ENCODE measurements at regions not wholly inside any gene's neighbourhood (a gene's known extent, or its start where the extent isn't known, plus 50 kb on each side); places are given as distances from the start of the nearest gene placed in this dataset.
"Not testable (repeated sequence)": the region's sequence is repeated elsewhere in the genome, so short reads cannot be mapped to it uniquely, and the experiment has no call there.

DNA sequence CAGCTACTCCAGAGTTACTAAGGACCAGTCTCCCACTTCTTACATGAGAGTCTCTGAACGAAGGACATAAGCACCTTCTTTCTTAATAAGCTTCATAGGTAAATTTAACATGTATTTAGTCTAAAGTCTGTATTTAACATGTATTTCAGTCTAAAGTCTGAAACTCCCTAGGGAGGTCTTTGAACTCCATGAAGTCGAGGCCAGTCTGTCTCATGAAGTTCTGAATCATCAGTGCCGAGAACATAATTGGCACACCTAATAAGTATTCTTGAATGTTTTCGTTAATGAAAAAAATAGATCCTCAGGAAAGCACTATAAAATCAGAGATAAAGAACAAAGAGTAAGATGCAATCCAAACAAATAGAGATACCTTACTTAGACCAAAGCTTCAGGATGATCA, 945.5 kb downstream of the TTLL7 start:
- Mint-ChIP-seq H3K36me3 (ENCODE audit: low read depth) (no peaks in the 10 kb centered on the region), H3K4me1 (ENCODE audit: low read depth) (no peaks in the 10 kb centered on the region), H3K4me3 (no peak overlapping the region), H3K27ac (no peak overlapping the region), H3K9me3 (ENCODE audit: insufficient read depth) (peaks cover 6% of the 10 kb centered on the region), H3K27me3 (ENCODE audit: low read depth) (no peaks in the 10 kb centered on the region)
- ChIA-PET POLR2A (no interaction called here), CTCF (no interaction called here)
- no peak for DNase-seq
- ATAC-seq: no peak

DNA sequence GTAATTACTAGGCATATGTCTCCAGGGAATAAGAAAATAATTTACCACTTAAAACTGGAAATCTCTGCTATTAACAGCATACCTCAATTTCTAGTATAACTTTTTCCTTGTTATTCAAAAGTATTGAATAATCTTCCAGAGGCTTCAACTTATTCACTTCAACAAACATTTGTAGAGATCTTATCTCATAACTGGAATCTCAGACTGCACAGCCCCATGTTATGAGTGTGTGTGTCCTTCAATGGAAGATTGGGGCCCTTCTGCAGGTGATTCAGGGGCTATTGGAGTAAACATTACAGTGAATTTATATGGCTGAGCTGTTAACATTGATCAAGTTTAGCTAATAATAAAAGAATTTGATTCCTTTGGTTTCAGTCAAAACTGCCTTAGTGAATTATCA, 946.1 kb downstream of the TTLL7 start:
- ChIA-PET POLR2A (interaction anchor here (0.6 kb wide), 1 partner anchor 12 kb away, joined by 3 read pairs; no protein-coding TSS in a partner anchor), CTCF (no interaction called here)
- no peaks in the 10 kb centered on the region for H3K36me3 Mint-ChIP-seq (ENCODE audit: low read depth)
- DNase-seq: no peak
- no peak overlapping the region for H3K27ac Mint-ChIP-seq
- H3K27me3 Mint-ChIP-seq (ENCODE audit: low read depth): no peaks in the 10 kb centered on the region
- no peak overlapping the region for H3K4me3 Mint-ChIP-seq
- no peaks in the 10 kb centered on the region for H3K4me1 Mint-ChIP-seq (ENCODE audit: low read depth)
- no peak for ATAC-seq
- H3K9me3 Mint-ChIP-seq (ENCODE audit: insufficient read depth): peaks cover 6% of the 10 kb centered on the region

DNA sequence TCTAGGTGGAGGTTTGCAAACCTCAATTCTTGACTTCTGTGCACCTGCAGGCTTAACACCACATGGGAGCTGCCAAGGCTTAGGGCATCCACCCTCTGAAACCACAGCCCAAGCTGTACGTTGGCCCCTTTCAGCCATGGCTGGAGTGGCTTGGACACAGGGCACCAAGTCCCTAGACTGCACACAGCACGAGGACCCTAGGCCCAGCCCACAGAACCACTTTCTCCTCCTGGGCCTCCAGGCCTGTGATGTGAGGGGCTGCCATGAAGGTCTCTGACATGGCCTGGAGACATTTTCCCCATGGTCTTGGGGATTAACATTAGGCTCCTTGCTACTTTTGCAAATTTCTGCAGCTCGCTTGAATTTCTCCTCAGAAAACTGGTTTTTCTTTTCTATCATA, 947.9 kb downstream of the TTLL7 start:
- ATAC-seq; H3K27ac Mint-ChIP-seq; CTCF ChIA-PET; POLR2A ChIA-PET; H3K36me3 Mint-ChIP-seq (ENCODE audit: low read depth); DNase-seq; H3K27me3 Mint-ChIP-seq (ENCODE audit: low read depth); H3K9me3 Mint-ChIP-seq (ENCODE audit: insufficient read depth); H3K4me1 Mint-ChIP-seq (ENCODE audit: low read depth); H3K4me3 Mint-ChIP-seq: not testable (repeated sequence)

DNA sequence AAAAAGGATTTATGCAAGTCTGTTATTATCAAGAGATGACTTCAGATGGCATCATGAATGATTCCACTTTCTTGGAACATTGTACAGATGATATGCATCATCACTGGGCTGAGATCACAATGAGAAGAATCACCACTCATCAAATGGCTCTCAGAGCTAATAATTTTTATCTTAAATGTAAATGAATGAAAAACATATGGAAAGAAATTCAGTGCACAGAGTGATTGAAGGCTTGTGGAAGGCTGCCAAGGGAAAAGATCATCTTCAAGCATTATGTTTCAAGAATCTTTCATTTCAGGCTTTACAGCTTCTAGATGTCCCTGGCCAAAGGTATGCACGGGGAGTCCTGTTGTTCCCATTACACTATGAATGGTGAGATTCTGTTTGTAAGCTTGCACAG, 955.7 kb downstream of the TTLL7 start:
- no peak for ATAC-seq
- CTCF ChIA-PET: no interaction called here
- no peaks in the 10 kb centered on the region for H3K36me3 Mint-ChIP-seq (ENCODE audit: low read depth)

DNA sequence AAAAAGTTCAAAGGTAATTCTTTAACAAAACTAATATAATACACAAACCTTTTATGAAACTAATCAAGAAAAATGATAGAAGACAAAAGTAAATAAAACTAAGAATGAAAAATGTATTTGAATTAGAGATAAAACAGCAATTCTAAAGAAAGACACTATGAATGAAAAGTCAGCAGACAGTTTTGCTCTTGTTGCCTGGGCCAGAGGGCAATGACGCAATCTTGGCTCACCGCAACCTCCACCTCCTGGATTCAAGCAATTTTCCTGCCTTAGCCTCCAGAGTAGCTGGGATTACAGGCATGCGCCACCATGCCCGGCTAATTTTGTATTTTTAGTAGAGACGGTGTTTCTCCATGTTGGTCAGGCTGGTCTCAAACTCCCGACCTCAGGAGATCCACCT, 959.8 kb downstream of the TTLL7 start:
- ATAC-seq; H3K27me3 Mint-ChIP-seq (ENCODE audit: low read depth); H3K4me1 Mint-ChIP-seq (ENCODE audit: low read depth); H3K4me3 Mint-ChIP-seq; CTCF ChIA-PET; POLR2A ChIA-PET; H3K9me3 Mint-ChIP-seq (ENCODE audit: insufficient read depth); H3K36me3 Mint-ChIP-seq (ENCODE audit: low read depth); DNase-seq; H3K27ac Mint-ChIP-seq: not testable (repeated sequence)

More for the DNA sequence above, 955.7 kb downstream of the TTLL7 start:
- Mint-ChIP-seq H3K4me3 (no peak overlapping the region), H3K27me3 (ENCODE audit: low read depth) (no peaks in the 10 kb centered on the region), H3K9me3 (ENCODE audit: insufficient read depth) (no peaks in the 10 kb centered on the region), H3K27ac (no peak overlapping the region), H3K4me1 (ENCODE audit: low read depth) (no peaks in the 10 kb centered on the region)
- POLR2A ChIA-PET: no interaction called here
- DNase-seq: no peak

DNA sequence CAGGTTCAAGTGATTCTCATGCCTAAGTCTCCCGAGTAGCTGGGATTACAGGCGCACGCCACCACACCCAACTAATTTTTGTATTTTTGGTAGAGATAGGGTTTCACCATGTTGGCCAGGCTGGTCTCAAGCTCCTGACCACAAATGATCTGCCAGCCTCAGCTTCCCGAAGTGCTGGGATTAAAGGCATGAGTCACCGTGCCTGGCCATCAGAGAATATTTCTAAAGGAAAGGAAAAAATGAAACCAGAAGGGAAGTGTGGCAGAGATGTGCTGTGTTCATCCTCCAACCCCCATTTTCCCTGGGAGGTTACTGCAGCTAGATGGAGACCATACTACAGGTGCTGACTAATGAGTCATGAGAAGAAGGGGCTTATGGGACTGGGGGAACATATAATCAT, 964.1 kb downstream of the TTLL7 start:
- no peak for DNase-seq
- Mint-ChIP-seq H3K9me3 (ENCODE audit: insufficient read depth) (peaks cover 3% of the 10 kb centered on the region), H3K27ac (no peak overlapping the region), H3K4me1 (ENCODE audit: low read depth) (no peaks in the 10 kb centered on the region), H3K36me3 (ENCODE audit: low read depth) (no peaks in the 10 kb centered on the region), H3K4me3 (no peak overlapping the region), H3K27me3 (ENCODE audit: low read depth) (no peaks in the 10 kb centered on the region)
- ATAC-seq: no peak
- ChIA-PET POLR2A (no interaction called here), CTCF (no interaction called here)

DNA sequence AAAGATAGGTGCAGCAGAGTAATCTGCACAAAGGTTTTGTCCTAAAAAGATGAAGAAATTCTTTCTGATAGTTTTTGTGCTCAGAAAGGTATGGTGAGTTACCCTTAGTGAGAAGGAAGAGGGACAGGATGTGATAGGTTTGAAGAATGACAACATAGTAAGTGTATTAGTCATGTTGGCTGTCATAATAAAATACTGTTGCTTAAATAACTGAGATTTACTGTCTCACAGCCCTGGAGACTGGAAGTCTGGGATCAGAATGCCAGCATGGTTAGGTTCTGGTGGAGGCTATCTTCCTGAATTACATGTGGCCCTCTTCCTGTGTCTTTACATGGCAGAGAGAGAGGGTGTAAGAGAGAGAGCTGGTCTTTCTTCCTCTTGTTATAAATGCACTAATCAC, 965.2 kb downstream of the TTLL7 start:
- POLR2A ChIA-PET: no interaction called here

DNA sequence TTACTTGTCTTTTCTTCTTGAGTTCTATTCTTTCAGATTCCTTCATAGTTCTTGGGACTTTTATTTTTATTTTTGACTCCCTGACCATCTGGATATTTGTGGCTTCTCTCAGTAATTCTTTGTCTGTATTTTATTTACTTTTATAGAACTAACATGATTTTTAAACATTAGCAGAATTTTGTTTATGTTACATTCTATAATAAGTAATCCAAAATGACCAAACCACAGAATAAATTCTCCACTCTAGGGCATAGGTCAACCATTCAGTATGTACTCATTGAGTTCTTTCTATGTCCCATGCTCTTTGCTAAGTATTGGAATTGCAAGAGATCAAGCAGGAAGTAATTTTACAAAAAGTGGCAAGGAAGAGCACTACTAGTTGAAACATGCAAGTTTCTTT, 969.0 kb downstream of the TTLL7 start:
- H3K27me3 Mint-ChIP-seq (ENCODE audit: low read depth): no peaks in the 10 kb centered on the region
- no peak for DNase-seq
- no peak for ATAC-seq
- H3K36me3 Mint-ChIP-seq (ENCODE audit: low read depth): no peaks in the 10 kb centered on the region
- H3K4me1 Mint-ChIP-seq (ENCODE audit: low read depth): no peaks in the 10 kb centered on the region
- no peak overlapping the region for H3K4me3 Mint-ChIP-seq
- no peak overlapping the region for H3K27ac Mint-ChIP-seq
- POLR2A ChIA-PET: no interaction called here
- CTCF ChIA-PET: interaction anchor here (0.7 kb wide), 1 partner anchor 32 kb away, joined by 3 read pairs; no protein-coding TSS in a partner anchor
- H3K9me3 Mint-ChIP-seq (ENCODE audit: insufficient read depth): no peaks in the 10 kb centered on the region

More for the DNA sequence above, 965.2 kb downstream of the TTLL7 start:
- DNase-seq (no peak), ATAC-seq (no peak)
- CTCF ChIA-PET: no interaction called here
- Mint-ChIP-seq H3K27me3 (ENCODE audit: low read depth) (no peaks in the 10 kb centered on the region), H3K4me1 (ENCODE audit: low read depth) (no peaks in the 10 kb centered on the region), H3K36me3 (ENCODE audit: low read depth) (no peaks in the 10 kb centered on the region), H3K4me3 (no peak overlapping the region), H3K27ac (no peak overlapping the region), H3K9me3 (ENCODE audit: insufficient read depth) (peaks cover 3% of the 10 kb centered on the region)

DNA sequence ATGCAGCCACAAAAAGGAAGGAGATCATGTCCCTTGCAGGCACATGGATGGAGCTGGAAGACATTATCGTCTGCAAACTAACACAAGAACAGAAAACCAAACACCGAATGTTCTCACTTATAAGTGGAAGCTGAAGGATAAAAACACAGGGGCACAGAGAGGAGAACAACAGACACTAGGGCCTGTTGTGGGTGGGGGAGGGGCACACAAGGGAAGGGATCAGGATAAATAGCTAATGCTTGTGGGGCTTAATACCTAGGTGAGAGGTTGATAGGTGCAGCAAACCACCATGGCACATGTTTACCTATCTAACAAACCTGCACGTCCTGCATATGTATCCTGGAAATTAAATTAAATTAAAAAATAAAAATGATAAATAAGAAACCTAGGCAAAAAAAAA, 969.9 kb downstream of the TTLL7 start:
- ChIA-PET CTCF (no interaction called here), POLR2A (no interaction called here)
- H3K4me3 Mint-ChIP-seq: no peak overlapping the region
- H3K27ac Mint-ChIP-seq: no peak overlapping the region
- no peaks in the 10 kb centered on the region for H3K9me3 Mint-ChIP-seq (ENCODE audit: insufficient read depth)
- DNase-seq: no peak
- ATAC-seq: no peak
- H3K27me3 Mint-ChIP-seq (ENCODE audit: low read depth): no peaks in the 10 kb centered on the region
- no peaks in the 10 kb centered on the region for H3K36me3 Mint-ChIP-seq (ENCODE audit: low read depth)
- no peaks in the 10 kb centered on the region for H3K4me1 Mint-ChIP-seq (ENCODE audit: low read depth)

DNA sequence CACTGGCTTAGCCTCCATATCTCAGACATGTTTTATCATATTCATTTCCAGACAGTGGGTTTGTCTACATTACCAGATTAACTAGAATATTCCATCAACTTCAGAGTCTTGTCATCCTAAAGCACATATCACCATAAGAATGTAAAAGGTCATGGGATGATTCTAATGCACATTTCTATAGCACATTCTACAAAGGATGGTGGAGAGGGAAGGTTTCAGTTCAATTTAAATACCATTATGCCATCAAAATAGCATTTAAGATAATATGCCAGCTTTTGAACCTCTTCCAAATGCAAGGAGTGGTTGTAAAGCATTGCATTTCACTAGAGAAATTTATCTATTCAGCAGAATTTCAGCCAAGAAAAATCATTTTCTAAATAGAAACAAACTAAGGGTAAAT, 970.5 kb downstream of the TTLL7 start:
- ATAC-seq (no peak), DNase-seq (no peak)
- no peaks in the 10 kb centered on the region for H3K4me1 Mint-ChIP-seq (ENCODE audit: low read depth)
- no peaks in the 10 kb centered on the region for H3K27me3 Mint-ChIP-seq (ENCODE audit: low read depth)
- ChIA-PET POLR2A (no interaction called here), CTCF (no interaction called here)
- H3K9me3 Mint-ChIP-seq (ENCODE audit: insufficient read depth): no peaks in the 10 kb centered on the region
- H3K27ac Mint-ChIP-seq: no peak overlapping the region
- H3K36me3 Mint-ChIP-seq (ENCODE audit: low read depth): no peaks in the 10 kb centered on the region
- no peak overlapping the region for H3K4me3 Mint-ChIP-seq

DNA sequence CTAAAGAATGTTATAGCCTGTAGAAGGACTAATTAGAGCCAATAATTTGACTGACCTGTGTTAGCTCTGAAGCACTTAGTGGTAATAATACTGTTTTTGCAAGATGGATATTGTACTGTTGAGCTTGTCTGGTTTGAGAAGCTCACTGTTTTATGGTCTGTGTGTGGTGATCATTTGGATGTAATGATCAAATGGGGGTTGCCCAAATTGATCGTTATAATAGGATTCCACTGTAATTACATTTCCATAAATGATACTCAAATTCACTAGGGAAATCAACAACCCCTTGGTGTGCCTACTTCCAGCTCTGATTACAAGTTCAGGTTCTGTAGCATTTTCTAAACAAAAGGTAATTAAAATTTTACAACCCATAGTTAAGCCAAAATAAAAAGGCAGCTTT, 971.4 kb downstream of the TTLL7 start:
- Mint-ChIP-seq H3K36me3 (ENCODE audit: low read depth) (no peaks in the 10 kb centered on the region), H3K27me3 (ENCODE audit: low read depth) (no peaks in the 10 kb centered on the region), H3K4me1 (ENCODE audit: low read depth) (no peaks in the 10 kb centered on the region), H3K9me3 (ENCODE audit: insufficient read depth) (no peaks in the 10 kb centered on the region), H3K27ac (no peak overlapping the region), H3K4me3 (no peak overlapping the region)
- CTCF ChIA-PET: no interaction called here
- POLR2A ChIA-PET: no interaction called here
- no peak for DNase-seq
- no peak for ATAC-seq

DNA sequence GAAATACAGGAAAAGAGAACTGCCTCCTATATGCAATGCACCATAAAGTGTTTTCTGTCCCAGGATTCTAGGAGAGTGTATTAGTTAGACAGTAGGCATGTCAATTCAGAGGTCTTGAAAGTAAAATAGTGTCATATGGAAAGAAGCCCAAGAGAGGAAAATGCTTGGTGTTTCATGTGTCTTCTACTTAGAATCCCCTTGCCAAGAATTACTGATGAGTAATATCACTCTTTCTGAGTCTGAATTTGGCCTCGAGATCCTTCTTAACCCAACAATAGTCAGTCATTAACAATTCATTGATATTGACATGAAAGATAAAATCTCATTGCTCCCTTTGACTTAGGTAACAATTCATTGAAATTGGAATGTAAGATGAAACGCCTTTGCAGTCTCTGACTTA, 972.2 kb downstream of the TTLL7 start:
- Mint-ChIP-seq H3K9me3 (ENCODE audit: insufficient read depth) (no peaks in the 10 kb centered on the region), H3K27me3 (ENCODE audit: low read depth) (no peaks in the 10 kb centered on the region), H3K27ac (no peak overlapping the region), H3K36me3 (ENCODE audit: low read depth) (no peaks in the 10 kb centered on the region), H3K4me1 (ENCODE audit: low read depth) (no peaks in the 10 kb centered on the region), H3K4me3 (no peak overlapping the region)
- DNase-seq (no peak), ATAC-seq (no peak)
- ChIA-PET CTCF (no interaction called here), POLR2A (no interaction called here)

DNA sequence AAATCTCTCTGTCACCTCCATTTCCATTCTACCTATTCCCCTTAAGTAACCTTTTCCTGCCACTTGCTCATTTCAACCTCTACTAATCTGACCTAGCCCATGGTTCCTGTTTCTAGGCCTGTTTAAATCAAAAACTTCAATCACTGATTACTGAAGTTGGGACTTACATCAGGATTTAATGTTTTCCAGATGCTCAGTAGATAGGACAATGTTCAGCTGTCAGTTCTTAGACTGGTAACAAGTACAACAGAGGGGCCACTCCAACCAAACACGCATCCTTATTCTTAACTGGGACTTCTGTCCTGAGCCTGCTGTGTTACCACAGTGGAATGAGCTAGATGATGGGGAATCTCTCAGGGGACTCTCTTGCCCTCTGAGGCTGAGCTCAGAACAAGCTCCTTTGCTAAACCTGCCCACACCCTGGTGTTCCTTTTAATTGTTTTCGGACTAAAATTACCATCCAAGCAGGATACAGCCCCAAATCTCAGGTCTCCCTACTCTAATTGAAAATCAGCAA, 974.6 kb downstream of the TTLL7 start:
- Mint-ChIP-seq H3K9me3 (ENCODE audit: insufficient read depth) (no peaks in the 10 kb centered on the region), H3K27ac (no peak overlapping the region), H3K4me3 (no peak overlapping the region), H3K36me3 (ENCODE audit: low read depth) (no peaks in the 10 kb centered on the region), H3K27me3 (ENCODE audit: low read depth) (no peaks in the 10 kb centered on the region), H3K4me1 (ENCODE audit: low read depth) (no peaks in the 10 kb centered on the region)
- ATAC-seq (no peak), DNase-seq (no peak)
- ChIA-PET CTCF (no interaction called here), POLR2A (no interaction called here)

Data from activated CD8-positive, alpha-beta T cell treated with anti-CD3 and anti-CD28 coated beads, Interleukin-2, amount 10 ng/mL, durations not matched to agents 7 days and 5 days (primary cell).